ENCODE measurements at regions not wholly inside any gene's neighbourhood (a gene's known extent, or its start where the extent isn't known, plus 50 kb on each side); places are given as distances from the start of the nearest gene placed in this dataset.
"Not testable (repeated sequence)": the region's sequence is repeated elsewhere in the genome, so short reads cannot be mapped to it uniquely, and the experiment has no call there.

DNA sequence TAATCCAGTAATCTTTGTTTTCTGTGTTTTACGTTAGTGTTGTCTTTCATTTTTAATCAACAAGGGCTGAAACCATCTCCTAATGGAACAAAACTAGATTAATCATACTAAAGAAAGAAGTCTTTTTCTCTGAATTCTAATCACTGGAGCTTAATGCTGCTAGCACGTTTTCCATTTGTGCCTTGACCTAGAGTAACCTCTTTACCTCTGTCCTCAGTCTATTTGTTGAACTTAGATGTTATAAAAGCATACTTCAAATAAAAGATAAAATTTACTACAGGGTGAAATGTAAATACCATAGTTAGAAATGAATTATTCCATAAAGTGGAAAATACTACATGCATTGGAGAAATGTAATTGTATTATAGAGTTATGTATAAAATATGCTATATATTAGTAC is 207.1 kb downstream of the NKX6-1 start:
- no peaks in the 10 kb centered on the region for H3K4me1 Mint-ChIP-seq
- DNase-seq, result no peak

GRCh38 chr4:84286048-84286447 is 213.0 kb downstream of the NKX6-1 start:
- ChIA-PET POLR2A (no interaction called here), CTCF (no interaction called here)
- no peaks in the 10 kb centered on the region for H3K36me3 Mint-ChIP-seq (ENCODE audit: low read depth)
- peaks cover 7% of the 10 kb centered on the region for H3K9me3 Mint-ChIP-seq
- no peaks in the 10 kb centered on the region for H3K27me3 Mint-ChIP-seq
- no peak overlapping the region for H3K4me3 Mint-ChIP-seq
- H3K27ac Mint-ChIP-seq, result no peak overlapping the region
- no peaks in the 10 kb centered on the region for H3K4me1 Mint-ChIP-seq
- DNase-seq, result no peak

More for the DNA sequence above, 207.1 kb downstream of the NKX6-1 start:
- Mint-ChIP-seq H3K27me3 (no peaks in the 10 kb centered on the region), H3K9me3 (peaks cover 6% of the 10 kb centered on the region), H3K36me3 (ENCODE audit: low read depth) (no peaks in the 10 kb centered on the region), H3K4me3 (no peak overlapping the region), H3K27ac (no peak overlapping the region)
- CTCF ChIA-PET, result no interaction called here
- POLR2A ChIA-PET, result no interaction called here

- no peaks in the 10 kb centered on the region for H3K4me1 Mint-ChIP-seq
- ChIA-PET CTCF (no interaction called here), POLR2A (no interaction called here)
- no peak for DNase-seq
- H3K4me3 Mint-ChIP-seq, result no peak overlapping the region
- H3K9me3 Mint-ChIP-seq, result no peaks in the 10 kb centered on the region
- no peak overlapping the region for H3K27ac Mint-ChIP-seq
- H3K36me3 Mint-ChIP-seq (ENCODE audit: low read depth), result no peaks in the 10 kb centered on the region
- H3K27me3 Mint-ChIP-seq, result no peaks in the 10 kb centered on the region
These were observed 219.4 kb downstream of the NKX6-1 start for GRCh38 chr4:84279678-84280077.

GRCh38 chr4:84277923-84278322 is 221.2 kb downstream of the NKX6-1 start:
- POLR2A ChIA-PET, result no interaction called here
- no peaks in the 10 kb centered on the region for H3K9me3 Mint-ChIP-seq
- H3K36me3 Mint-ChIP-seq (ENCODE audit: low read depth), result no peaks in the 10 kb centered on the region
- no peaks in the 10 kb centered on the region for H3K27me3 Mint-ChIP-seq
- no peak overlapping the region for H3K4me3 Mint-ChIP-seq
- H3K27ac Mint-ChIP-seq, result no peak overlapping the region
- CTCF ChIA-PET, result no interaction called here
- no peak for DNase-seq
- no peaks in the 10 kb centered on the region for H3K4me1 Mint-ChIP-seq

- Mint-ChIP-seq H3K27me3 (no peaks in the 10 kb centered on the region), H3K36me3 (ENCODE audit: low read depth) (no peaks in the 10 kb centered on the region), H3K9me3 (no peaks in the 10 kb centered on the region), H3K4me3 (no peak overlapping the region), H3K4me1 (no peaks in the 10 kb centered on the region), H3K27ac (no peak overlapping the region)
- ChIA-PET CTCF (no interaction called here), POLR2A (no interaction called here)
- DNase-seq, result no peak
These were observed 222.3 kb downstream of the NKX6-1 start for GRCh38 chr4:84276752-84277151.

- H3K9me3 Mint-ChIP-seq, result no peaks in the 10 kb centered on the region
- DNase-seq, result no peak
- no peaks in the 10 kb centered on the region for H3K36me3 Mint-ChIP-seq (ENCODE audit: low read depth)
- H3K4me1 Mint-ChIP-seq, result no peaks in the 10 kb centered on the region
- no peak overlapping the region for H3K27ac Mint-ChIP-seq
- no peaks in the 10 kb centered on the region for H3K27me3 Mint-ChIP-seq
- ChIA-PET CTCF (no interaction called here), POLR2A (no interaction called here)
- no peak overlapping the region for H3K4me3 Mint-ChIP-seq
These were observed 229.5 kb downstream of the NKX6-1 start for GRCh38 chr4:84269536-84270044.

DNA sequence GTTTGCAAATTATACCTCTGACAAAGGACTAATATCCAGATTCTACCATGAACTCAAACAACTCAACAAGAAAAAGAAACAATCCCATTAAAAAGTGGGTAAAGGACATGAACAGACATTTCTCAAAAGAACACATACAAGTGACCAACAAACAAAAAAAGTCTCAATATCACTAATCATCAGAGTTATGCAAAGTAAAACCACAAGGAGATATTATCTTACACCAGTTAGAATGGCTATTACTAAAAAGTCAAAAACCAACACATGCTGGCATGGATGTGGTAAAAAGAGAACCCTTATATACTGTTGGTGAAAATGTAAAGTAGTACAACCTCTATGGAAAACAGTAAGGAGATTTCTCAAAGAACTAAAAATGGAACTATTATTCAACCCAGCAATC is 234.4 kb downstream of the NKX6-1 start:
- H3K4me1 Mint-ChIP-seq, result no peaks in the 10 kb centered on the region
- H3K9me3 Mint-ChIP-seq, result peaks cover 3% of the 10 kb centered on the region
- CTCF ChIA-PET, result no interaction called here
- H3K27me3 Mint-ChIP-seq, result no peaks in the 10 kb centered on the region
- DNase-seq, result no peak
- POLR2A ChIA-PET, result no interaction called here
- no peak overlapping the region for H3K4me3 Mint-ChIP-seq
- no peaks in the 10 kb centered on the region for H3K36me3 Mint-ChIP-seq (ENCODE audit: low read depth)
- no peak overlapping the region for H3K27ac Mint-ChIP-seq

- H3K36me3 Mint-ChIP-seq (ENCODE audit: low read depth), result no peaks in the 10 kb centered on the region
- H3K4me3 Mint-ChIP-seq, result no peak overlapping the region
- H3K27me3 Mint-ChIP-seq, result no peaks in the 10 kb centered on the region
- ChIA-PET CTCF (no interaction called here), POLR2A (no interaction called here)
- H3K9me3 Mint-ChIP-seq, result peaks cover 5% of the 10 kb centered on the region
- no peak overlapping the region for H3K27ac Mint-ChIP-seq
- DNase-seq, result no peak
- no peaks in the 10 kb centered on the region for H3K4me1 Mint-ChIP-seq
These were observed 235.7 kb downstream of the NKX6-1 start for GRCh38 chr4:84263415-84263814.

DNA sequence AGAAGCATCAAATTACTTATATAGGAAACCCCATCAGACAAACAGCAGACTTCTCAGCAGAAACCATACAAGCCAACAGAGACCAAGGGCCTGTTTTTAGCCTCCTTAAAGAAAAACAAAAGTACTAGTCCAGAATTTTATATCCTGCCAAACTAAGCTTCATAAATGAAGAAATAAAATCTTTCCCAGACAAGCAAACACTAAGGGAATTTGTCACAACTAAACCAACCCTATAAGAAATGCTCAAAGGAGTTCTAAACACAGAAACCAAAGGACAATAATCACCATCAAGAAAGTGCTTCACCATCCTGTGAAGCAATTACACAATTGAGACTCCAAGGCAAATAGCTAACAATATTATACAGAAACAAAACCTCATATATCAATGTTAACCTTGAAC is 238.6 kb downstream of the NKX6-1 start:
- H3K9me3 Mint-ChIP-seq, result peaks cover 5% of the 10 kb centered on the region
- no peak for DNase-seq
- H3K4me1 Mint-ChIP-seq, result no peaks in the 10 kb centered on the region
- no peaks in the 10 kb centered on the region for H3K27me3 Mint-ChIP-seq
- no peaks in the 10 kb centered on the region for H3K36me3 Mint-ChIP-seq (ENCODE audit: low read depth)
- H3K4me3 Mint-ChIP-seq, result no peak overlapping the region
- CTCF ChIA-PET, result no interaction called here
- POLR2A ChIA-PET, result no interaction called here
- no peak overlapping the region for H3K27ac Mint-ChIP-seq

- Mint-ChIP-seq H3K27ac (no peak overlapping the region), H3K4me3 (no peak overlapping the region), H3K9me3 (peaks cover 5% of the 10 kb centered on the region), H3K4me1 (no peaks in the 10 kb centered on the region), H3K36me3 (ENCODE audit: low read depth) (no peaks in the 10 kb centered on the region), H3K27me3 (no peaks in the 10 kb centered on the region)
- CTCF ChIA-PET, result no interaction called here
- no peak for DNase-seq
- POLR2A ChIA-PET, result no interaction called here
These were observed 239.9 kb downstream of the NKX6-1 start for GRCh38 chr4:84258905-84259830.

- H3K36me3 Mint-ChIP-seq (ENCODE audit: low read depth), result no peaks in the 10 kb centered on the region
- H3K27ac Mint-ChIP-seq, result no peak overlapping the region
- no peaks in the 10 kb centered on the region for H3K27me3 Mint-ChIP-seq
- no peaks in the 10 kb centered on the region for H3K4me1 Mint-ChIP-seq
- DNase-seq, result no peak
- peaks cover 2% of the 10 kb centered on the region for H3K9me3 Mint-ChIP-seq
- H3K4me3 Mint-ChIP-seq, result no peak overlapping the region
- CTCF ChIA-PET, result no interaction called here
- POLR2A ChIA-PET, result no interaction called here
These were observed 244.6 kb downstream of the NKX6-1 start for GRCh38 chr4:84254537-84254936.

GRCh38 chr4:84249521-84249920 is 249.6 kb downstream of the NKX6-1 start:
- no peak for DNase-seq
- ChIA-PET POLR2A (no interaction called here), CTCF (no interaction called here)
- Mint-ChIP-seq H3K36me3 (ENCODE audit: low read depth) (no peaks in the 10 kb centered on the region), H3K27ac (no peak overlapping the region), H3K4me3 (no peak overlapping the region), H3K27me3 (no peaks in the 10 kb centered on the region), H3K9me3 (no peaks in the 10 kb centered on the region), H3K4me1 (no peaks in the 10 kb centered on the region)

DNA sequence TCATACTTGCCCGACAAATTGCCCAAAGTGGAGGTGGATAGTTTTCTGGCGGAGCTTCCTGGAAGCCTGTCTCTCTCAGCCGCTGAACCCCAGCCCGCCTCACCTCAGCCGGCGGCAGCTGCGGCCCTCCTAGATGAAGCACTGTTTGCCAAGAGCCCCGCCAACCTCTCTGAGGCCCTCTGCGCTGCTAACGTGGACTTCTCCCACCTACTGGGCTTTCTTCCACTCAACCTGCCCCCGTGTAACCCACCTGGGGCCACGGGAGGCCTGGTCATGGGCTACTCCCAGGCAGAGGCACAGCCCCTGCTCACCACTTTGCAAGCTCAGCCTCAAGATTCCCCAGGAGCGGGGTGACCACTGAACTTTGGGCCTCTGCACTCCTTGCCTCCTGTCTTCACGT is 254.1 kb downstream of the NKX6-1 start:
- H3K36me3 Mint-ChIP-seq (ENCODE audit: low read depth); H3K27me3 Mint-ChIP-seq: not testable (repeated sequence)

GRCh38 chr4:84244346-84244801 is 254.7 kb downstream of the NKX6-1 start:
- H3K9me3 Mint-ChIP-seq; DNase-seq; H3K4me3 Mint-ChIP-seq; CTCF ChIA-PET; H3K27ac Mint-ChIP-seq; H3K4me1 Mint-ChIP-seq; H3K27me3 Mint-ChIP-seq; POLR2A ChIA-PET; H3K36me3 Mint-ChIP-seq (ENCODE audit: low read depth): not testable (repeated sequence)

More for the DNA sequence above, 254.1 kb downstream of the NKX6-1 start:
- H3K4me3 Mint-ChIP-seq, H3K4me1 Mint-ChIP-seq, POLR2A ChIA-PET, H3K27ac Mint-ChIP-seq, DNase-seq, H3K9me3 Mint-ChIP-seq, CTCF ChIA-PET: not testable (repeated sequence)

Data from activated CD4-positive, alpha-beta memory T cell treated with anti-CD3 and anti-CD28 coated beads, Interleukin-2, amount 10 ng/mL, durations not matched to agents 7 days and 5 days (primary cell).